ACC112 (cell line): ENCODE measurements at regions not wholly inside any gene's neighbourhood (a gene's known extent, or its start where the extent isn't known, plus 50 kb on each side); places are given as distances from the start of the nearest gene placed in this dataset.

Experiments used
- H2AFZ ChIP-seq: fragments of 200-600 bp; sonication (generic); one replicate; pipeline ENCODE4 v1.6.0; 2017; ENCODE audit warnings: antibody characterized with exemption, low read length; ENCODE audit not compliant: unreplicated experiment
- H3K27ac ChIP-seq: fragments of 200-600 bp; sonication (generic); 2 replicates; pipeline ENCODE4 v1.5.1; 2014; ENCODE audit warnings: low read depth, mild to moderate bottlenecking, antibody characterized with exemption, low read length, moderate library complexity
- H3K27me3 ChIP-seq: fragments of 200-600 bp; sonication (generic); 2 replicates; pipeline ENCODE4 v1.6.1; 2014; ENCODE audit warnings: mild to moderate bottlenecking, antibody characterized with exemption, low read length, moderate library complexity, mixed read lengths; ENCODE audit not compliant: insufficient read depth
- H3K36me3 ChIP-seq: fragments of 200-600 bp; sonication (generic); 2 replicates; pipeline ENCODE4 v1.6.1; 2016; ENCODE audit warnings: mild to moderate bottlenecking, antibody characterized with exemption, low read length, moderate library complexity, mixed read lengths; ENCODE audit not compliant: insufficient read depth
- H3K4me1 ChIP-seq: fragments of 200-600 bp; sonication (generic); one replicate; pipeline ENCODE4 v1.6.1; 2016; ENCODE audit warnings: low read length, mixed read lengths; ENCODE audit not compliant: insufficient read depth, unreplicated experiment, control insufficient read depth
- H3K4me3 ChIP-seq: fragments of 200-600 bp; sonication (generic); 2 replicates; pipeline ENCODE4 v1.5.1; 2014; ENCODE audit warnings: mild to moderate bottlenecking, low read depth, low read length
- H3K79me2 ChIP-seq: fragments of 200-600 bp; sonication (generic); one replicate; pipeline ENCODE4 v1.6.0; 2016; ENCODE audit warnings: low read length; ENCODE audit not compliant: control insufficient read depth, unreplicated experiment, insufficient read depth

GRCh38 chr9:86663905-86664304, 283.4 kb downstream of the GAS1 start:
- H3K4me1 ChIP-seq, result peaks cover 14% of the 10 kb centered on the region
- H3K27ac ChIP-seq, result no peak overlapping the region
- H3K27me3 ChIP-seq, result peaks cover 12% of the 10 kb centered on the region; the same call in 1 of the 2 replicates
- H3K4me3 ChIP-seq, result no peak overlapping the region
- no peak overlapping the region for H2AFZ ChIP-seq
- H3K79me2 ChIP-seq, result no peaks in the 10 kb centered on the region
- no peaks in the 10 kb centered on the region for H3K36me3 ChIP-seq

GRCh38 chr9:86662890-86663468, 284.3 kb downstream of the GAS1 start:
- Histone ChIP-seq H3K27me3 (peaks cover 12% of the 10 kb centered on the region; the same call in 1 of the 2 replicates), H2AFZ (no peak overlapping the region), H3K79me2 (no peaks in the 10 kb centered on the region), H3K4me3 (no peak overlapping the region), H3K36me3 (no peaks in the 10 kb centered on the region), H3K4me1 (peaks cover 12% of the 10 kb centered on the region), H3K27ac (no peak overlapping the region)

- Histone ChIP-seq H2AFZ (no peak overlapping the region), H3K36me3 (no peaks in the 10 kb centered on the region), H3K4me3 (no peak overlapping the region), H3K4me1 (peaks cover 6% of the 10 kb centered on the region), H3K79me2 (no peaks in the 10 kb centered on the region), H3K27ac (no peak overlapping the region), H3K27me3 (peaks cover 16% of the 10 kb centered on the region; the same call in 1 of the 2 replicates)
These were observed 287.0 kb downstream of the GAS1 start for GRCh38 chr9:86660146-86660943.

- Histone ChIP-seq H3K79me2 (no peaks in the 10 kb centered on the region), H3K27me3 (peaks cover 16% of the 10 kb centered on the region; the same call in 1 of the 2 replicates), H3K4me3 (no peak overlapping the region), H3K27ac (no peak overlapping the region), H3K36me3 (no peaks in the 10 kb centered on the region), H3K4me1 (peaks cover 6% of the 10 kb centered on the region), H2AFZ (no peak overlapping the region)
These were observed 287.8 kb downstream of the GAS1 start for GRCh38 chr9:86659413-86660046.

- no peak overlapping the region for H2AFZ ChIP-seq
- peaks cover 4% of the 10 kb centered on the region for H3K4me1 ChIP-seq
- H3K79me2 ChIP-seq, result no peaks in the 10 kb centered on the region
- no peaks in the 10 kb centered on the region for H3K36me3 ChIP-seq
- H3K27me3 ChIP-seq, result peaks cover 27% of the 10 kb centered on the region; the same call in 1 of the 2 replicates
- H3K27ac ChIP-seq, result no peak overlapping the region
- H3K4me3 ChIP-seq, result no peak overlapping the region
These were observed 292.2 kb downstream of the GAS1 start for GRCh38 chr9:86655147-86655546.

GRCh38 chr9:86653466-86653865, 293.8 kb downstream of the GAS1 start:
- H3K36me3 ChIP-seq, result no peaks in the 10 kb centered on the region
- H3K27me3 ChIP-seq, result peaks cover 21% of the 10 kb centered on the region; the same call in 1 of the 2 replicates
- no peaks in the 10 kb centered on the region for H3K79me2 ChIP-seq
- H3K4me3 ChIP-seq, result no peak overlapping the region
- H3K4me1 ChIP-seq, result no peaks in the 10 kb centered on the region
- H2AFZ ChIP-seq, result no peak overlapping the region
- H3K27ac ChIP-seq, result no peak overlapping the region

- Histone ChIP-seq H3K4me1 (no peaks in the 10 kb centered on the region), H2AFZ (no peak overlapping the region), H3K27ac (no peak overlapping the region), H3K36me3 (no peaks in the 10 kb centered on the region), H3K79me2 (no peaks in the 10 kb centered on the region), H3K27me3 (peaks cover 21% of the 10 kb centered on the region; the same call in 1 of the 2 replicates), H3K4me3 (no peak overlapping the region)
These were observed 294.6 kb downstream of the GAS1 start for GRCh38 chr9:86652736-86653135.

- Histone ChIP-seq H3K4me1 (no peaks in the 10 kb centered on the region), H3K79me2 (no peaks in the 10 kb centered on the region), H3K27ac (no peak overlapping the region), H3K4me3 (no peak overlapping the region), H2AFZ (no peak overlapping the region), H3K27me3 (peaks cover 18% of the 10 kb centered on the region; the same call in 1 of the 2 replicates), H3K36me3 (no peaks in the 10 kb centered on the region)
These were observed 295.7 kb upstream of the TUT7 start for GRCh38 chr9:86649913-86650312.

- no peaks in the 10 kb centered on the region for H3K36me3 ChIP-seq
- H2AFZ ChIP-seq, result no peak overlapping the region
- H3K27me3 ChIP-seq, result peaks cover 18% of the 10 kb centered on the region; the same call in 1 of the 2 replicates
- H3K4me3 ChIP-seq, result no peak overlapping the region
- H3K79me2 ChIP-seq, result no peaks in the 10 kb centered on the region
- H3K4me1 ChIP-seq, result no peaks in the 10 kb centered on the region
- no peak overlapping the region for H3K27ac ChIP-seq
These were observed 294.6 kb upstream of the TUT7 start for GRCh38 chr9:86648828-86649170.

- no peaks in the 10 kb centered on the region for H3K4me1 ChIP-seq
- H3K27me3 ChIP-seq, result peaks cover 18% of the 10 kb centered on the region; the same call in 1 of the 2 replicates
- no peak overlapping the region for H2AFZ ChIP-seq
- no peaks in the 10 kb centered on the region for H3K79me2 ChIP-seq
- no peak overlapping the region for H3K27ac ChIP-seq
- H3K4me3 ChIP-seq, result no peak overlapping the region
- H3K36me3 ChIP-seq, result no peaks in the 10 kb centered on the region
These were observed 294.1 kb upstream of the TUT7 start for GRCh38 chr9:86648156-86648827.
